ENCODE measurements at regions not wholly inside any gene's neighbourhood (a gene's known extent, or its start where the extent isn't known, plus 50 kb on each side); places are given as distances from the start of the nearest gene placed in this dataset.

- no peak for DNase-seq (ENCODE audit: low read depth in 1 of 2, low spot score in 1 of 2)
- in situ Hi-C loops (cut with HindIII; ENCODE audit: low pct_unique_long_range_greater_than_20kb, low sequenced_read_pairs): no loop called here
- no peak for TF ChIP-seq JUND (IDR thresholded peaks at IDR 0.05; ENCODE audit: low read depth)
Measured at GRCh38 chr1:162952956-162953355, 92.0 kb upstream of the CCDC190 start.

- in situ Hi-C loops (cut with HindIII; ENCODE audit: low pct_unique_long_range_greater_than_20kb, low sequenced_read_pairs): no loop called here
- no peak for DNase-seq (ENCODE audit: low read depth in 1 of 2, low spot score in 1 of 2)
- TF ChIP-seq JUND (IDR thresholded peaks at IDR 0.05; ENCODE audit: low read depth): no peak
Measured at GRCh38 chr1:162951553-162952315, 90.8 kb upstream of the CCDC190 start.

DNA sequence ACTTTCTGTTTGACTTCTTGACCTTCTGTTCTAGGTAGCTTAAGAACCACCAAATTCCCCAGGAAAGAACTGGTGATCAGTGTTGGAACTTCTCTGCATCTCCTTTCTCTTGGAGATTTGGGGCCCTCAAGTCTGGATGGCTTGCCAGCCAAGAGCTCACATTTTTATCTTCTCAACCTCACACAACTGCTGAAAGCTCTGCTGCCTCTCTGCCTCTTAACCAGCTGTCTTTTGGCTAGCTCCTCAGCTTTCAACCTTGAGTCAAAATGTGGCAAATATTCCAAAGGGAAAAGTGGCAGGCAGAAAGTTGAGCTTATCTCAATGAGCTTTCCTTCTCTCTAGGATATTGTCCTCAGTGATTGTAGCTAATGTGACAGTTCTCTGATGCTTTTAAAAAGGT is 89.2 kb upstream of the CCDC190 start:
- no peak for TF ChIP-seq JUND (IDR thresholded peaks at IDR 0.05; ENCODE audit: low read depth)
- in situ Hi-C loops (cut with HindIII; ENCODE audit: low pct_unique_long_range_greater_than_20kb, low sequenced_read_pairs): no loop called here

GRCh38 chr1:162946701-162947100 is 85.7 kb upstream of the CCDC190 start:
- TF ChIP-seq JUND (IDR thresholded peaks at IDR 0.05; ENCODE audit: low read depth): no peak
- in situ Hi-C loops (cut with HindIII; ENCODE audit: low pct_unique_long_range_greater_than_20kb, low sequenced_read_pairs): no loop called here
- no peak for DNase-seq (ENCODE audit: low read depth in 1 of 2, low spot score in 1 of 2)

More for the DNA sequence above, 89.2 kb upstream of the CCDC190 start:
- no peak for DNase-seq (ENCODE audit: low read depth in 1 of 2, low spot score in 1 of 2)

GRCh38 chr1:162944974-162945674 is 84.1 kb upstream of the CCDC190 start:
- no peak for TF ChIP-seq JUND (IDR thresholded peaks at IDR 0.05; ENCODE audit: low read depth)
- in situ Hi-C loops (cut with HindIII; ENCODE audit: low pct_unique_long_range_greater_than_20kb, low sequenced_read_pairs): no loop called here
- DNase-seq (ENCODE audit: low read depth in 1 of 2, low spot score in 1 of 2): no peak

GRCh38 chr1:162943622-162944021 is 82.6 kb upstream of the CCDC190 start:
- in situ Hi-C loops (cut with HindIII; ENCODE audit: low pct_unique_long_range_greater_than_20kb, low sequenced_read_pairs): no loop called here
- DNase-seq (ENCODE audit: low read depth in 1 of 2, low spot score in 1 of 2): peak in 1 of 2 experiments; percentile 10
- TF ChIP-seq JUND (IDR thresholded peaks at IDR 0.05; ENCODE audit: low read depth): no peak

GRCh38 chr1:162942916-162943559 is 82.1 kb upstream of the CCDC190 start:
- TF ChIP-seq JUND (IDR thresholded peaks at IDR 0.05; ENCODE audit: low read depth): no peak
- in situ Hi-C loops (cut with HindIII; ENCODE audit: low pct_unique_long_range_greater_than_20kb, low sequenced_read_pairs): no loop called here
- no peak for DNase-seq (ENCODE audit: low read depth in 1 of 2, low spot score in 1 of 2)

DNA sequence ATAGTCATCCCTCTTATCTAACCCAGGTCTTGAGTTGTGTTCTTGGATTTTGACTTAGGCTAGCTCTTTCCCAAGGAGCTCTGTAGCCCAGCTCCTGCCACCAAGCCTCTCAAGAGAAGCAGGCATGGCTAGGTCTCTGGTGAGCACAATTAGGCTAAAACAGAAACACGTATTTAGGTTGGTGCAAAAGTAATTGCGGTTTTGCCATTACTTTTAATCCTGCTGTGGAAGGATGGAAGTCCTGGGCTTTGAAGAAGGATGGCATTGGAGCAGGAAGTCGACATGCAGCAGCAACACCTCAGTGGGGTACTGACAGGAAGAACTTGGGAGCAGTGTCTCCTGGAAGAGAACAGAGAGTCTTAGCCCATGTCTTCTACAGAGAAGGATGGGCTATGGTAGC is 80.0 kb upstream of the CCDC190 start:
- in situ Hi-C loops (cut with HindIII; ENCODE audit: low pct_unique_long_range_greater_than_20kb, low sequenced_read_pairs): no loop called here
- TF ChIP-seq JUND (IDR thresholded peaks at IDR 0.05; ENCODE audit: low read depth): no peak
- no peak for DNase-seq (ENCODE audit: low read depth in 1 of 2, low spot score in 1 of 2)

DNA sequence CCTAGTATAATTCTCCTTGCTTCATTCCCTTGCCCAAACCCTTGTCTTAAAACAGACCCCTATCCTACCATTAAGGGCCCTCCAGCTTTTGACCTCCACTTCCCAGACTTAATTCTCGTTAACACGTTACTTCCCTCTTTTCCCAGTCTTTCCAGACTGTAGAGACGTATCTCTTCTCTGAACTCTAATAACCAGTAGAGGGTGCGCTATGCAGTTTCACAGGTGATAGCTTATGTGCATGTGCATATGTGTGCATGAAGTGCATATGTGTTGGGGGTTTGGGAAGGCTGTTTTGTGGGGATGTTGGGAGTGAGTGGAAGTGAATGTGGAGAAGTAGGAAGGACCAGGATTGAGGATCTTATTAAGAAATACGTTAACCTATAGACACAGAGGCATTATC is 78.1 kb upstream of the CCDC190 start:
- in situ Hi-C loops (cut with HindIII; ENCODE audit: low pct_unique_long_range_greater_than_20kb, low sequenced_read_pairs): no loop called here
- DNase-seq (ENCODE audit: low read depth in 1 of 2, low spot score in 1 of 2): peak in 1 of 2 experiments; percentile 35
- TF ChIP-seq JUND (IDR thresholded peaks at IDR 0.05; ENCODE audit: low read depth): no peak

DNA sequence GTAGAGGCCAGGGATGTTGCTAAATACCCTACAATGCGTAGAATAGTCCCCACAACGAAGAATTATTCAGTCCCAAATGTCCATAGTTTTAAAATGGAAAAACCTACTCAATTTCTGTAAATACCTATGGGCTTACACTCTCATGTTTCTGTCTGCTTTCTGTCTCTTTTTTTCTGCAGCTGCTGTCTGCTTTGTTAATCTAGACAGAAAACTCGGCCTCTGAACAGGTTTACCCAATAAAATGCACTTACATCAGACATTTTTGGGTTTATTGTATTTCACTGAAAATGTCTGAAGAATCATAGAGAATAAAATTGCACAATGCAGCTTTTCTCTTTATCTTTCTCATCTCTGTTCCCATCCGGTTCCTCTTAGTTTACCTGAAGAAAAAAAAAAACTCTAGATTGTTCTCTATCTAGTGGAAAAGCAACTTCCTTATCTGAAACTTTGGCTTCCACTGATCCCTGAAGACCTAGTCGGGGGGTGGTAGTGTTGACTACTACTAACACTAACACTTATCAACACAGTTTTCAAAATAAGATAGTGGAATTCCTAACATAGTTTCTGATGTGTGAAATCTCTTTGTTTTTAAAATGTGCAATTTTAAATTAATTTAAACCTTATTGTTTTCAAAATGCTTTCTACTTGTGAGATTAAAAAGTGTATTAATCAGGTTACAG is 76.9 kb upstream of the CCDC190 start:
- no peak for DNase-seq (ENCODE audit: low read depth in 1 of 2, low spot score in 1 of 2)
- in situ Hi-C loops (cut with HindIII; ENCODE audit: low pct_unique_long_range_greater_than_20kb, low sequenced_read_pairs): no loop called here
- no peak for TF ChIP-seq JUND (IDR thresholded peaks at IDR 0.05; ENCODE audit: low read depth)

- DNase-seq (ENCODE audit: low read depth in 1 of 2, low spot score in 1 of 2): no peak
- in situ Hi-C loops (cut with HindIII; ENCODE audit: low pct_unique_long_range_greater_than_20kb, low sequenced_read_pairs): no loop called here
- TF ChIP-seq JUND (IDR thresholded peaks at IDR 0.05; ENCODE audit: low read depth): no peak
Measured at GRCh38 chr1:162930976-162931560, 70.1 kb upstream of the CCDC190 start.

GRCh38 chr1:162930532-162930931 is 69.6 kb upstream of the CCDC190 start:
- DNase-seq (ENCODE audit: low read depth in 1 of 2, low spot score in 1 of 2): no peak
- in situ Hi-C loops (cut with HindIII; ENCODE audit: low pct_unique_long_range_greater_than_20kb, low sequenced_read_pairs): no loop called here
- TF ChIP-seq JUND (IDR thresholded peaks at IDR 0.05; ENCODE audit: low read depth): no peak
